WI38 (cell line): ENCODE measurements at regions not wholly inside any gene's neighbourhood (a gene's known extent, or its start where the extent isn't known, plus 50 kb on each side); places are given as distances from the start of the nearest gene placed in this dataset.

Experiments used
- H3K4me3 ChIP-seq: 2 replicates; pipeline ENCODE4 v1.5.1; 2011; ENCODE audit warnings: low read depth, mild to moderate bottlenecking, control low read depth, low read length
- CTCF ChIP-seq: IDR thresholded peaks from 2 replicates; pipeline ENCODE4 v1.5.1; 2012; ENCODE audit warnings: low read depth, mild to moderate bottlenecking, control low read depth, low read length

DNA sequence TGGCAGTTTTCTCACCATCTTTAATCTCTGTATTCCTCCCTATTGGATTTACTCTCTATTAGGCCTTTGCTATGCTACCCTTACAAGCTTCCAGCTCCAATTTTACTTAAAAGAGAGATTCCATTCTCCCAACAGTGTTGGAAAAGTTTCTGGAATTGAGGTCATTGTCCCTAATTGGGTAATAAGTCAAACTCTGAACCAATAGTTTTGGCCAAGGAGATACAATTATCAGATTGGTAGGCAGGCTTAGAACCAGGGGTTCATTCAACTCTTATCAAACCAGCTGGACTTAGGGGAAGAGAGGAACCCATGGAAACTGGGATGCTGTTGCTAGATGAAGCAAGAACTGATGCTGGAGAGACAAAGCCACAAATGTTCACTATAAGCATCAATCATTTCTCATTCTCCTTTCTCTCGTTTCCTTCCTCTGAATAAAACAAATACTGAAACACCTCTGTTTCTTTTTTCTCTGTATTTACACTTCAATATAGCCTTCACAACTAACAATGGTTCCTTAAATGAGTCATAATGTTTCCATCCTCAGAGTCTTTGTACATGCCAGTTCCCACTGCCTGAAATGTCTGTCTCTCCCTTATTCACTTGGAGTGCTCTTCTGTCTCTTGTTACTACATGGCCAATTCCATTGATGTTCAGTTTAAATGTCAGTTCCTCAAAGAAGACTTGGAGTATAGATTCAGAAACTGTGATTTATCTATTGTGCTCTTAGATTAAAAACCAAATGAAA is 587.3 kb downstream of the GABRG2 start:
- TF ChIP-seq CTCF: no peak

DNA sequence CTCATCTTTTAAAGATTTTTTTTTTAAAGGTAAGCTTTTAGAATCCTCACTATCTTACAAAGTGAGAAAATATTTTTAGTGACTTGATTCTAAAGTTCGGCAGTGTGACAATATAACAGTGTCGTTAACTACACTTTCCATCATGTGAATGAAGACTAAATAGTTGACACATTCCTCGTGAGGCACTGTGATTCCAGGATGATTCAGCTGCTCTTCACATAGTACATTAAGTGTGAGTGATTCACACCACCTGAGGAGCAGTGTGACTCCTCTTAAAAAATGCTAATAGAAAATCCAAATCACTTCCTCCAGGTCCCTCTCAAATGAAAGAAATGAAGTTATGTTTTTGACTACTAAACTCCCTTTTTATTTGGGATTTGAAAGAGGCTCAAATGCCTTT is 589.5 kb downstream of the GABRG2 start:
- no peak for TF ChIP-seq CTCF
- H3K4me3 ChIP-seq: no peak overlapping the region

More for the DNA sequence above, 587.3 kb downstream of the GABRG2 start:
- no peak overlapping the region for H3K4me3 ChIP-seq

- TF ChIP-seq CTCF: no peak
- H3K4me3 ChIP-seq: no peak overlapping the region
These were observed 597.3 kb downstream of the GABRG2 start for GRCh38 chr5:162664846-162665245.

- no peak for TF ChIP-seq CTCF
- no peak overlapping the region for H3K4me3 ChIP-seq
These were observed 601.4 kb downstream of the GABRG2 start for GRCh38 chr5:162668926-162669325.

GRCh38 chr5:162672061-162672460 is 604.5 kb downstream of the GABRG2 start:
- no peak for TF ChIP-seq CTCF
- H3K4me3 ChIP-seq: no peak overlapping the region

GRCh38 chr5:162683284-162683683 is 615.7 kb downstream of the GABRG2 start:
- no peak overlapping the region for H3K4me3 ChIP-seq
- no peak for TF ChIP-seq CTCF

DNA sequence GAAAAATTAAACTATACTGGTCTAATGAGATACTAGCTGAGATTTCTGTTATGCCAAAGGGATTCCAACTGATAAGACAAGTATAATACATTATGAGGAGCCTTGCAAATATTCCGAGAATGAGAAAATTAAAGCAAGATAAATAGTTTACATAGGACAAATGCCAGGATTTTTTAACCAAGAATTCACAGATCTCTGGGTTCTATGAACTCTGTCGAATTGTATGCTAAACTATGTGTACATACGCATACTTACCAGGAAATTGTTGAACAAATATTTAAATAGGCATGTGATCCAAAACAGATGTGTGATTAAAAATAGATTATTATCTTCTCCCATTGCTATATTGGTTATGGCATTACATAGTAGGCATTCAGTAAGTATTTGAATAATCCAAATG is 616.6 kb downstream of the GABRG2 start:
- no peak for TF ChIP-seq CTCF
- no peak overlapping the region for H3K4me3 ChIP-seq
